Upper lobe of left lung (tissue), 6 donors: ENCODE measurements at regions not wholly inside any gene's neighbourhood (a gene's known extent, or its start where the extent isn't known, plus 50 kb on each side); places are given as distances from the start of the nearest gene placed in this dataset.

ENCODE experiments used
- ATAC-seq, 2 donors: fragments of 200-7000 bp; cut with Tn5 transposase; one replicate each; pipeline ENCODE4 v1.9.1; 2022; ENCODE audit warnings: mild to moderate bottlenecking in 2 of 2, moderate library complexity in 2 of 2; ENCODE audit not compliant: low FRiP score in 2 of 2
- DNase-seq, 2 donors: peaks; one replicate each; pipeline ENCODE4 v3.0.0-alpha.2; 2019 to 2020
- H3K27ac ChIP-seq, 4 donors: fragments of 200-600 bp; sonication (generic); one replicate each; pipeline ENCODE4 v1.5.1; 2016 to 2019
- H3K27me3 ChIP-seq, 4 donors: fragments of 200-600 bp; sonication (generic); one replicate each; pipeline ENCODE4 v1.5.1; 2017 to 2019
- H3K36me3 ChIP-seq, 4 donors: fragments of 200-600 bp; sonication (generic); one replicate each; pipeline ENCODE4 v1.5.1; 2016 to 2019
- H3K4me1 ChIP-seq, 4 donors: fragments of 200-600 bp; sonication (generic); one replicate each; pipeline ENCODE4 v1.5.1; 2018 to 2019
- H3K4me3 ChIP-seq, 4 donors: fragments of 200-600 bp; sonication (generic); one replicate each; pipeline ENCODE4 v1.5.1; 2017 to 2019; ENCODE audit warnings: mild to moderate bottlenecking in 2 of 4, moderate library complexity in 1 of 4
- H3K9me3 ChIP-seq, 4 donors: fragments of 200-600 bp; sonication (generic); one replicate each; pipeline ENCODE4 v1.5.1; 2018 to 2019
- CTCF ChIP-seq, 6 experiments: fragments of 450-650 bp in 4 of 6; fragments of 200-600 bp in 2 of 6; sonication (generic) in 2 of 6; IDR thresholded peaks; one replicate each; pipeline ENCODE4 v1.5.1; 2016 to 2019; ENCODE audit warnings: antibody characterized with exemption in 6 of 6
- EP300 ChIP-seq, 4 donors: sonication (generic); formaldehyde crosslinking; IDR thresholded peaks; one replicate each; pipeline ENCODE4 v1.5.1; 2017; ENCODE audit warnings: antibody characterized with exemption in 4 of 4, control low read depth in 2 of 4
- POLR2A ChIP-seq, 4 donors: fragments of 450-650 bp; IDR thresholded peaks; one replicate each; pipeline ENCODE4 v1.5.1; 2016 to 2017; ENCODE audit warnings: antibody characterized with exemption in 4 of 4, mild to moderate bottlenecking in 2 of 4
- POLR2AphosphoS5 ChIP-seq, 2 donors: sonication (generic); formaldehyde crosslinking; IDR thresholded peaks; one replicate each; pipeline ENCODE4 v1.5.1; 2017; ENCODE audit warnings: antibody characterized with exemption in 2 of 2
- WGBS, 2 donors: methylation state at CpG; one replicate each; pipeline ENCODE4 v1.1.5; 2017 to 2018; 5-methylcytosine and 5-hydroxymethylcytosine counted together
- donor health status: DM: no; HTN: no; CAD: no; lungs with moderate emphysema.
- donor health status: DM: no; HTN: yes; CAD: no; lungs with severe emphysema.

DNA sequence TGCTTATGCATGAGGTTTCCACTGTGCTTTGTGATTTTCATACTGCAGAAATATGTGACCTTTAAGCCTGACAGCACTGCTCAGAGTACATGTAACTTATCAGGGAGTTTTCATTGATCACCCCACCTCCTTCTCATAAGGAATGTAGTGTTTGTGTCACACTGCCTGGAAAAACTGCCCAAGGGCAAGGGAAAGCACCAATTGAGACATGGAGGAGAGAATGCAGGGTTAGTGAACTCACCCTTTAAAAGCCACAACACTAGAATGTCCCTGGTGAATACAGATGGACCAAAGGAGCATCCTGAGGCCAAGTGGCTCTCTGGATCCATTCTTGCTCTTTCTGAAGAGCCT, 147.2 kb upstream of the SPATS2L start:
- no peaks in the 10 kb centered on the region for H3K36me3 ChIP-seq
- peaks cover 0 to 8% (median 0%) of the 10 kb centered on the region in 4 donors for H3K4me1 ChIP-seq
- DNase-seq (no peak), ATAC-seq (no peak)
- no peak for TF ChIP-seq POLR2AphosphoS5 (IDR thresholded peaks at IDR 0.05)
- TF ChIP-seq POLR2A (IDR thresholded peaks at IDR 0.05): no peak
- no peak for TF ChIP-seq EP300 (IDR thresholded peaks at IDR 0.05)
- TF ChIP-seq CTCF (IDR thresholded peaks at IDR 0.05): no peak
- no peak overlapping the region for H3K27ac ChIP-seq
- H3K27me3 ChIP-seq: no peaks in the 10 kb centered on the region
- H3K9me3 ChIP-seq: no peaks in the 10 kb centered on the region
- H3K4me3 ChIP-seq: no peak overlapping the region

DNA sequence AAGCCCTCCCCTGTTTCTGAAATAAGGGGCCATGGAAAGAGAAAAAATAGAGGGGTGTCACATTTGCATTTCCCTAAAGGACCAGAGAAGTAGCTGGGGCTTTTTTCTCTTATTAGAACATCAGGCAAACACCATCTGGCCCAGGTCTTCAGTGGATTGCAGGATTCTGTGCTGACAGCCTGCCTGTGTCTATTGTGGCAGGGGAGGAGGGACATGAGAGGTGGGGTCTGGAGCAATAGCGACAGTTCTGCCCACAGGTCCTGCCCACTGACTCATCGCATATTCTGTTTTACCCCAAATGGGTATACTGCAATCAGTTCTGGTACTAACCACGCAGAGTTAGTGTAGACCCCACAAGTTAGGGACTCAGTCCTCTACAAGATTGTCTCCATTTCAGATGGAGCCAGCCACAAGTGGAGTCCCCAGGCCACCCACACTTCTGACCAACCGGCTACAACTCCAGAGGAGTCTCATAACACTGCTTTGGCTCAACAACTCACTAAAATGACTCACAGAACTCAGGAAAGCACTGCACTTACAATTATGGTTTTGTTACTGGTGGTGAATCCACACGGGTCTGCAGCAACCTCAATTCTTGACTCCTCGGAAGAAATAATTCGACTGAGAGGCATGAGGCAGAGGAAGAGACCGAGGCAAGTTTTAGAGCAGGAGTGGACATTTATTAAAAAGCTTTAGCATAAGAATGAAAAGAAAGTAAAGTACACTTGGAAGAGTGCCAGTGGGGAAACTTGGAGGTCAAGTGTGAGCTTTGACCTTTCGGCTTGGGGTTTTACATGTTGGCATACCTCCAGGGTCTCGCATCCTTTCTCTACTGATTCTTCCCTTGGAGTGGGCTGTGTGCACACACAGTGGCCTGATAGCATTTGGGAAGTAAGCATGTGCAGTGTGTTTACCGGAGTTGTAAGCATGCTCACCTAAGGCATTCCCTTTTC, 146.4 kb upstream of the SPATS2L start:
- ATAC-seq: no peak
- Histone ChIP-seq H3K4me1 (peaks cover 0 to 8% (median 0%) of the 10 kb centered on the region in 4 donors), H3K27ac (no peak overlapping the region), H3K4me3 (no peak overlapping the region), H3K36me3 (no peaks in the 10 kb centered on the region), H3K27me3 (no peaks in the 10 kb centered on the region), H3K9me3 (no peaks in the 10 kb centered on the region)
- no peak for TF ChIP-seq CTCF (IDR thresholded peaks at IDR 0.05)
- no peak for TF ChIP-seq POLR2AphosphoS5 (IDR thresholded peaks at IDR 0.05)
- no peak for TF ChIP-seq EP300 (IDR thresholded peaks at IDR 0.05)
- no peak for TF ChIP-seq POLR2A (IDR thresholded peaks at IDR 0.05)
- WGBS, 2 donors: 72 to 82% methylated on average over 11 of the region's 11 CpGs
- DNase-seq: no peak

- Histone ChIP-seq H3K27ac (no peak overlapping the region), H3K4me3 (no peak overlapping the region), H3K4me1 (peaks cover 0 to 2% (median 0%) of the 10 kb centered on the region in 4 donors), H3K9me3 (peaks cover 0 to 5% (median 4%) of the 10 kb centered on the region in 4 donors), H3K27me3 (no peaks in the 10 kb centered on the region), H3K36me3 (no peaks in the 10 kb centered on the region)
- 91 to 95% methylated on average over 3 of the region's 3 CpGs for WGBS, 2 donors
- TF ChIP-seq POLR2AphosphoS5 (IDR thresholded peaks at IDR 0.05) (no peak), CTCF (IDR thresholded peaks at IDR 0.05) (no peak), EP300 (IDR thresholded peaks at IDR 0.05) (no peak), POLR2A (IDR thresholded peaks at IDR 0.05) (no peak)
- DNase-seq: no peak
- no peak for ATAC-seq
Observed at GRCh38 chr2:200161458-200161857, 145.0 kb upstream of the SPATS2L start.

- no peak for TF ChIP-seq EP300 (IDR thresholded peaks at IDR 0.05)
- TF ChIP-seq POLR2A (IDR thresholded peaks at IDR 0.05): no peak
- TF ChIP-seq POLR2AphosphoS5 (IDR thresholded peaks at IDR 0.05): no peak
- no peak for TF ChIP-seq CTCF (IDR thresholded peaks at IDR 0.05)
- ATAC-seq (no peak), DNase-seq (no peak)
- H3K4me3 ChIP-seq: no peak overlapping the region
- H3K36me3 ChIP-seq: no peaks in the 10 kb centered on the region
- no peaks in the 10 kb centered on the region for H3K4me1 ChIP-seq
- H3K27me3 ChIP-seq: no peaks in the 10 kb centered on the region
- WGBS, 2 donors: 87 to 100% methylated on average over 1 of the region's 1 CpG
- no peak overlapping the region for H3K27ac ChIP-seq
- peaks cover 0 to 5% (median 4%) of the 10 kb centered on the region in 4 donors for H3K9me3 ChIP-seq
Observed at GRCh38 chr2:200165687-200166086, 140.8 kb upstream of the SPATS2L start.
